RWPE2 (cell line): ENCODE measurements at regions not wholly inside any gene's neighbourhood (a gene's known extent, or its start where the extent isn't known, plus 50 kb on each side); places are given as distances from the start of the nearest gene placed in this dataset.

Experiments
- ATAC-seq: fragments of 200-7000 bp; cut with Tn5 transposase; 3 replicates; pipeline ENCODE4 v1.9.1; 2021; ENCODE audit warnings: low read depth
- DNase-seq: peaks from one replicate; pipeline ENCODE4 v3.0.0-alpha.2; 2020; ENCODE audit warnings: low spot score
- H3K27ac ChIP-seq: fragments of 450-650 bp; 2 replicates; pipeline ENCODE4 v1.5.1; 2017; ENCODE audit warnings: mild to moderate bottlenecking; ENCODE audit not compliant: poor library complexity, severe bottlenecking
- H3K27me3 ChIP-seq: fragments of 250-450 bp; sonication (Bioruptor Pico); 2 replicates; pipeline ENCODE4 v1.5.1; 2021; ENCODE audit warnings: mild to moderate bottlenecking, moderate library complexity; ENCODE audit not compliant: insufficient read depth, poor library complexity, severe bottlenecking
- H3K36me3 ChIP-seq: fragments of 250-450 bp; sonication (Bioruptor Pico); 2 replicates; pipeline ENCODE4 v1.5.1; 2020; ENCODE audit warnings: low read depth, mild to moderate bottlenecking, moderate library complexity
- H3K4me1 ChIP-seq: fragments of 250-450 bp; sonication (Bioruptor Pico); 2 replicates; pipeline ENCODE4 v1.5.1; 2021; ENCODE audit warnings: mild to moderate bottlenecking, moderate library complexity; ENCODE audit not compliant: insufficient read depth, poor library complexity, severe bottlenecking
- H3K4me3 ChIP-seq: fragments of 250-450 bp; sonication (Bioruptor Pico); 2 replicates; pipeline ENCODE4 v1.5.1; 2021; ENCODE audit warnings: mild to moderate bottlenecking, moderate library complexity; ENCODE audit not compliant: severe bottlenecking
- H3K9me3 ChIP-seq: fragments of 250-450 bp; sonication (Bioruptor Pico); 2 replicates; pipeline ENCODE4 v1.5.1; 2021; ENCODE audit warnings: mild to moderate bottlenecking, moderate library complexity; ENCODE audit not compliant: severe bottlenecking
- TF ChIP-seq, protein P1 (sequence below): fragments of 450-650 bp; IDR thresholded peaks from one replicate; pipeline ENCODE4 v1.5.1; 2017; ENCODE audit warnings: mild to moderate bottlenecking, moderate library complexity; ENCODE audit not compliant: poor library complexity, severe bottlenecking

DNA sequence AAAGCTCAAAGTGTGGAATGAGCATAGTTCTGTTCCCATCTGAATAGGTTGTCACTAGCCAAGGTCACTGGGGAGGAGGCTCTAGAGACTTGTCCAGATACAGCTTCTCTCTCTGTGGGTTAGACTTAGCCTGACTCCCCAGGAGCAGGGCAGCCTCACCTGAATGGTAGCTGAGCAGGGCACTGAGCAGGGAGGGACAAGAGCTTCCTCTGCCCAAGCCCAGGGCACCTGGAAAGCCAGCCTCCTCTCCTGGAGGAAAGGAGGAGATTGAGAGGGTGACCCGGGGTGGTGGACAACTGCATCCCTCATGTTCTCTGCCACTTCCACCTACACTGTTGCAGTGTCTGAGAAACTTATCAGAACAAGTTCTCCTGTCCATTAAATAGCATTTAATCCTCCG, 59.0 kb upstream of the F3 start:
- no peak for ATAC-seq
- TF ChIP-seq, protein P1, sequence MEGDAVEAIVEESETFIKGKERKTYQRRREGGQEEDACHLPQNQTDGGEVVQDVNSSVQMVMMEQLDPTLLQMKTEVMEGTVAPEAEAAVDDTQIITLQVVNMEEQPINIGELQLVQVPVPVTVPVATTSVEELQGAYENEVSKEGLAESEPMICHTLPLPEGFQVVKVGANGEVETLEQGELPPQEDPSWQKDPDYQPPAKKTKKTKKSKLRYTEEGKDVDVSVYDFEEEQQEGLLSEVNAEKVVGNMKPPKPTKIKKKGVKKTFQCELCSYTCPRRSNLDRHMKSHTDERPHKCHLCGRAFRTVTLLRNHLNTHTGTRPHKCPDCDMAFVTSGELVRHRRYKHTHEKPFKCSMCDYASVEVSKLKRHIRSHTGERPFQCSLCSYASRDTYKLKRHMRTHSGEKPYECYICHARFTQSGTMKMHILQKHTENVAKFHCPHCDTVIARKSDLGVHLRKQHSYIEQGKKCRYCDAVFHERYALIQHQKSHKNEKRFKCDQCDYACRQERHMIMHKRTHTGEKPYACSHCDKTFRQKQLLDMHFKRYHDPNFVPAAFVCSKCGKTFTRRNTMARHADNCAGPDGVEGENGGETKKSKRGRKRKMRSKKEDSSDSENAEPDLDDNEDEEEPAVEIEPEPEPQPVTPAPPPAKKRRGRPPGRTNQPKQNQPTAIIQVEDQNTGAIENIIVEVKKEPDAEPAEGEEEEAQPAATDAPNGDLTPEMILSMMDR = no peak
- Histone ChIP-seq H3K36me3 (no peaks in the 10 kb centered on the region), H3K4me1 (peaks cover 3% of the 10 kb centered on the region), H3K27me3 (no peaks in the 10 kb centered on the region), H3K9me3 (no peaks in the 10 kb centered on the region), H3K27ac (no peak overlapping the region), H3K4me3 (no peak overlapping the region)
- DNase-seq = no peak

- ATAC-seq (peak; percentile 65; the same call in 2 of the 3 replicates), DNase-seq (no peak)
- Histone ChIP-seq H3K9me3 (no peaks in the 10 kb centered on the region), H3K27me3 (no peaks in the 10 kb centered on the region), H3K36me3 (no peaks in the 10 kb centered on the region), H3K27ac (no peak overlapping the region), H3K4me3 (no peak overlapping the region), H3K4me1 (peaks cover 3% of the 10 kb centered on the region)
- TF ChIP-seq, protein P1 = peak; percentile 59
These were observed 57.7 kb upstream of the F3 start for GRCh38 chr1:94599095-94599813.

DNA sequence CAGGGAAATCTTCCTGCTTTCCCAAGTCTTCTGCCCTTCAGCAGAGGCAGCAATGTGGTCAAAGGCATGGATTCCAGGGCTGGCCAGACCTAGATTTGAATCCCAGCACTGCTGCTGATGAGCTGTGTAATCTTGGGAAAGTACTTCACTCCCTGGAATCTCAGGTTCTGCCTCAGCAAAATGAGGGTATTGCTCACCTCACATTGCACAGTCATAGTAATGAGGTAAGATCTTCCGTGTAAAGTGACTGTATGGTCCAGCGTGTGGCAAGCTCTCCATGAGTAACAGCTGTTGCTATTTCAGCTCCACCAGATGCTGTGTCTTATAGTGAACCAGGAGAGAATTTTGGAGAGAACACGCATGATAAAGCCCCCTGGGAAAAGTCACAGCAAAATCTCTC, 56.1 kb upstream of the F3 start:
- H3K36me3 ChIP-seq = no peaks in the 10 kb centered on the region
- H3K27me3 ChIP-seq = no peaks in the 10 kb centered on the region
- H3K4me3 ChIP-seq = no peak overlapping the region
- TF ChIP-seq, protein P1 = no peak
- no peak for DNase-seq
- no peak overlapping the region for H3K27ac ChIP-seq
- peaks cover 1% of the 10 kb centered on the region for H3K4me1 ChIP-seq
- H3K9me3 ChIP-seq = no peaks in the 10 kb centered on the region
- ATAC-seq = peak; percentile 62; the same call in 2 of the 3 replicates

- TF ChIP-seq, protein P1 = no peak
- no peak overlapping the region for H3K27ac ChIP-seq
- H3K9me3 ChIP-seq = no peaks in the 10 kb centered on the region
These were observed 54.7 kb upstream of the F3 start for GRCh38 chr1:94596260-94596659.

GRCh38 chr1:94595658-94596057, 54.1 kb upstream of the F3 start:
- ATAC-seq = peak; percentile 32; the same call in 2 of the 3 replicates
- Histone ChIP-seq H3K9me3 (no peaks in the 10 kb centered on the region), H3K4me1 (no peaks in the 10 kb centered on the region), H3K27ac (no peak overlapping the region), H3K4me3 (no peak overlapping the region), H3K27me3 (no peaks in the 10 kb centered on the region), H3K36me3 (no peaks in the 10 kb centered on the region)
- TF ChIP-seq, protein P1 = no peak
- no peak for DNase-seq

More at GRCh38 chr1:94596260-94596659, 54.7 kb upstream of the F3 start:
- H3K4me3 ChIP-seq = no peak overlapping the region
- no peaks in the 10 kb centered on the region for H3K36me3 ChIP-seq
- DNase-seq = no peak
- no peak for ATAC-seq
- H3K27me3 ChIP-seq = no peaks in the 10 kb centered on the region
- H3K4me1 ChIP-seq = no peaks in the 10 kb centered on the region
